ENCODE measurements at regions not wholly inside any gene's neighbourhood (a gene's known extent, or its start where the extent isn't known, plus 50 kb on each side); places are given as distances from the start of the nearest gene placed in this dataset.

DNA sequence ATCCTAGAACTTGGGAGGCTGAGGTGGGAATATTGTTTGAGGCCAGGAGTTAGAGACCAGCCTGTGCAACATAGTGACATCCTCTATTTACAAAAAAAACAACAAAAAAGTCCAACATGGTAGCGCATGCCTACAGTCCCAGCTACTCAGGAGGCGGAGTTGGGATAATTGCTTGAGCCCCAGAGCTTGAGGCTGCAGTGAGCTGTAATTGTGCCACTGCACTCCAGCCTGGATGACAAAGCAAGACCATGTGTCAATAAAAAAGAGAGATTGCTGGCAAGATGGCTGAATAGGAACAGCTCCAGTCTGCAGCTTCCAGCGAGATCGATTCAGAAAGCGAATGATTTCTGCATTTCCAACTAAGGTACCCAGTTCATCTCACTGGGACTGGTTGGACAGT lies 54.8 kb upstream of the FBXL17 start:
- Mint-ChIP-seq H3K27ac (peak overlapping the region; percentile 70), H3K36me3 (ENCODE audit: low read depth) (peaks cover 5% of the 10 kb centered on the region), H3K9me3 (peaks cover 40% of the 10 kb centered on the region), H3K4me1 (peaks cover 17% of the 10 kb centered on the region), H3K27me3 (ENCODE audit: low read depth, poor library complexity) (peaks cover 3% of the 10 kb centered on the region), H3K4me3 (no peak overlapping the region)
- TF ChIP-seq, protein P1, sequence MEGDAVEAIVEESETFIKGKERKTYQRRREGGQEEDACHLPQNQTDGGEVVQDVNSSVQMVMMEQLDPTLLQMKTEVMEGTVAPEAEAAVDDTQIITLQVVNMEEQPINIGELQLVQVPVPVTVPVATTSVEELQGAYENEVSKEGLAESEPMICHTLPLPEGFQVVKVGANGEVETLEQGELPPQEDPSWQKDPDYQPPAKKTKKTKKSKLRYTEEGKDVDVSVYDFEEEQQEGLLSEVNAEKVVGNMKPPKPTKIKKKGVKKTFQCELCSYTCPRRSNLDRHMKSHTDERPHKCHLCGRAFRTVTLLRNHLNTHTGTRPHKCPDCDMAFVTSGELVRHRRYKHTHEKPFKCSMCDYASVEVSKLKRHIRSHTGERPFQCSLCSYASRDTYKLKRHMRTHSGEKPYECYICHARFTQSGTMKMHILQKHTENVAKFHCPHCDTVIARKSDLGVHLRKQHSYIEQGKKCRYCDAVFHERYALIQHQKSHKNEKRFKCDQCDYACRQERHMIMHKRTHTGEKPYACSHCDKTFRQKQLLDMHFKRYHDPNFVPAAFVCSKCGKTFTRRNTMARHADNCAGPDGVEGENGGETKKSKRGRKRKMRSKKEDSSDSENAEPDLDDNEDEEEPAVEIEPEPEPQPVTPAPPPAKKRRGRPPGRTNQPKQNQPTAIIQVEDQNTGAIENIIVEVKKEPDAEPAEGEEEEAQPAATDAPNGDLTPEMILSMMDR (IDR thresholded peaks at IDR 0.05): no peak
- DNase-seq: no peak

DNA sequence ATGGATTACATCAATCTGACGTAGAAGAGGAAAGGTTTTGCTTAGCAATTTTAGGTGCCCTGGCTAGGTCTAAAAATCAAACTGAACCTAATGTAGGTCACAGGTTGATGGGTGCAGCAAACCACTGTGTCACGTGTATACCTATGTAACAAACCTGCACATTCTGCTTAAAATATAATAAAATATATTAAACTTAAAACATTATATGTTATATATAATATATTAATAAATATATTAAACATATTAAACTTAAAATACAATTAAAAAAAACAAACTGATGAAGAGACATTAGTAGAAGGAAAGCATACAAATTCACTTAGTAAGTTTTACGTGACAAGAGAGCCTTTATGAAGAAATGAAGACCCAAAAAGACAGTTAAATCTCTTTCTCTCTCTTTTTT lies 51.7 kb upstream of the FBXL17 start:
- Mint-ChIP-seq H3K4me3 (no peak overlapping the region), H3K27ac (no peak overlapping the region), H3K4me1 (peaks cover 17% of the 10 kb centered on the region), H3K36me3 (ENCODE audit: low read depth) (peaks cover 5% of the 10 kb centered on the region), H3K9me3 (peaks cover 17% of the 10 kb centered on the region), H3K27me3 (ENCODE audit: low read depth, poor library complexity) (peaks cover 6% of the 10 kb centered on the region)
- TF ChIP-seq, protein P1 (IDR thresholded peaks at IDR 0.05): no peak
- no peak for DNase-seq

DNA sequence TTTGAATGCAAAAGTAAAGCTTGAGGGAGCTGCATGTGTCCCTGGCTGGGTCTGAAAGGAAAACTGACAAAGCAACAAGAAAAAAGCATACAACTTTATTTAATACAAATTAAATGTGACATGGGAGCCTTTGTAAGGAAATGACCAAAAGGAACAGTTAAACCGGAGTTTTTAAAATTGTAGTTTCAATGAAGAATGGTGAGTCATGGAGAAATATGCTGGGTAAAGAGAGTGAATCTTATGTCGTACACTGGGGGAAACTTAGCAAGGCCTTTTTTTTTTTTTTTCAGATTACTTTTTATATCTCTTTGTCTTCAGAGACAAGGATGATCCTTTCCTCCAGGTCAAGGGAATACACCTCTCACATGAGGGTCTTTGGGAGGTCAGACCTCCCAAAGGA lies 50.1 kb upstream of the FBXL17 start:
- H3K9me3 Mint-ChIP-seq: peaks cover 11% of the 10 kb centered on the region
- peaks cover 6% of the 10 kb centered on the region for H3K27me3 Mint-ChIP-seq (ENCODE audit: low read depth, poor library complexity)
- peaks cover 14% of the 10 kb centered on the region for H3K4me1 Mint-ChIP-seq
- H3K27ac Mint-ChIP-seq: no peak overlapping the region
- no peaks in the 10 kb centered on the region for H3K36me3 Mint-ChIP-seq (ENCODE audit: low read depth)
- no peak overlapping the region for H3K4me3 Mint-ChIP-seq
- DNase-seq: no peak
- TF ChIP-seq, protein P1 (IDR thresholded peaks at IDR 0.05): no peak
